ENCODE measurements at regions not wholly inside any gene's neighbourhood (a gene's known extent, or its start where the extent isn't known, plus 50 kb on each side); places are given as distances from the start of the nearest gene placed in this dataset.

- H3K9me1 ChIP-seq (ENCODE audit: control insufficient read depth, extremely low read depth, insufficient read depth, low read length), result no peaks in the 10 kb centered on the region
- no peak overlapping the region for H3K4me2 ChIP-seq (ENCODE audit: control insufficient read depth, extremely low read depth, insufficient read depth, low read depth, low read length)
- no peak overlapping the region for H2AFZ ChIP-seq (ENCODE audit: control insufficient read depth, low read length)
- TF ChIP-seq CTCF (optimal IDR thresholded peaks at IDR 0.05 in 1 of 3, IDR thresholded peaks at IDR 0.05 in 1 of 3, conservative IDR thresholded peaks at IDR 0.05 in 1 of 3; ENCODE audit: extremely low read depth in 1 of 3, insufficient read depth in 2 of 3, low read length in 3 of 3) (no peak), EZH2 (IDR thresholded peaks at IDR 0.05; ENCODE audit: low read length) (no peak)
- no peak overlapping the region for H3K9ac ChIP-seq (ENCODE audit: control insufficient read depth, extremely low read depth, insufficient read depth, low read length)
- H3K27me3 ChIP-seq (ENCODE audit: control insufficient read depth, extremely low read depth, insufficient read depth, low read length), result no peaks in the 10 kb centered on the region
- no peak overlapping the region for H3K4me3 ChIP-seq (ENCODE audit: control insufficient read depth in 2 of 3, extremely low read depth in 1 of 3, insufficient read depth in 2 of 3, low read depth in 1 of 3, low read length in 3 of 3)
- FAIRE-seq, result no peak
- H3K36me3 ChIP-seq (ENCODE audit: control insufficient read depth in 2 of 2, extremely low read depth in 1 of 2, insufficient read depth in 2 of 2, low read length in 2 of 2), result no peaks in the 10 kb centered on the region
- no peak overlapping the region for H3K27ac ChIP-seq (ENCODE audit: control insufficient read depth, insufficient read depth, low read length)
- dilution Hi-C loops (cut with MboI; ENCODE audit: extremely low pct_ligation_motif_present, low sequenced_read_pairs), result no loop called here
- peaks cover 6% of the 10 kb centered on the region for H3K4me1 ChIP-seq (ENCODE audit: control insufficient read depth, extremely low read depth, insufficient read depth, low read length)
- H3K9me3 ChIP-seq (ENCODE audit: control insufficient read depth, low read depth, low read length), result no peaks in the 10 kb centered on the region
- no peak for DNase-seq (ENCODE audit: low read depth, low spot score)
- no peaks in the 10 kb centered on the region for H3K79me2 ChIP-seq (ENCODE audit: control insufficient read depth, insufficient read depth, low read length)
- no peaks in the 10 kb centered on the region for H4K20me1 ChIP-seq (ENCODE audit: control insufficient read depth, extremely low read depth, insufficient read depth, low read length)
These were observed 452.3 kb upstream of the ADAMTS5 start for GRCh38 chr21:27419153-27419552.

GRCh38 chr21:27418346-27418745 lies 451.5 kb upstream of the ADAMTS5 start:
- Histone ChIP-seq H3K4me2 (ENCODE audit: control insufficient read depth, extremely low read depth, insufficient read depth, low read depth, low read length) (no peak overlapping the region), H3K9me1 (ENCODE audit: control insufficient read depth, extremely low read depth, insufficient read depth, low read length) (no peaks in the 10 kb centered on the region), H3K27ac (ENCODE audit: control insufficient read depth, insufficient read depth, low read length) (no peak overlapping the region), H3K4me3 (ENCODE audit: control insufficient read depth in 2 of 3, extremely low read depth in 1 of 3, insufficient read depth in 2 of 3, low read depth in 1 of 3, low read length in 3 of 3) (no peak overlapping the region), H3K4me1 (ENCODE audit: control insufficient read depth, extremely low read depth, insufficient read depth, low read length) (peaks cover 3% of the 10 kb centered on the region), H4K20me1 (ENCODE audit: control insufficient read depth, extremely low read depth, insufficient read depth, low read length) (no peaks in the 10 kb centered on the region), H3K27me3 (ENCODE audit: control insufficient read depth, extremely low read depth, insufficient read depth, low read length) (no peaks in the 10 kb centered on the region), H3K36me3 (ENCODE audit: control insufficient read depth in 2 of 2, extremely low read depth in 1 of 2, insufficient read depth in 2 of 2, low read length in 2 of 2) (no peaks in the 10 kb centered on the region), H3K9ac (ENCODE audit: control insufficient read depth, extremely low read depth, insufficient read depth, low read length) (no peak overlapping the region), H3K9me3 (ENCODE audit: control insufficient read depth, low read depth, low read length) (no peaks in the 10 kb centered on the region), H3K79me2 (ENCODE audit: control insufficient read depth, insufficient read depth, low read length) (no peaks in the 10 kb centered on the region), H2AFZ (ENCODE audit: control insufficient read depth, low read length) (no peak overlapping the region)
- TF ChIP-seq CTCF (optimal IDR thresholded peaks at IDR 0.05 in 1 of 3, IDR thresholded peaks at IDR 0.05 in 1 of 3, conservative IDR thresholded peaks at IDR 0.05 in 1 of 3; ENCODE audit: extremely low read depth in 1 of 3, insufficient read depth in 2 of 3, low read length in 3 of 3), result no peak
- no peak for TF ChIP-seq EZH2 (IDR thresholded peaks at IDR 0.05; ENCODE audit: low read length)
- no peak for FAIRE-seq
- no peak for DNase-seq (ENCODE audit: low read depth, low spot score)
- dilution Hi-C loops (cut with MboI; ENCODE audit: extremely low pct_ligation_motif_present, low sequenced_read_pairs), result no loop called here
